ENCODE measurements at regions not wholly inside any gene's neighbourhood (a gene's known extent, or its start where the extent isn't known, plus 50 kb on each side); places are given as distances from the start of the nearest gene placed in this dataset.

DNA sequence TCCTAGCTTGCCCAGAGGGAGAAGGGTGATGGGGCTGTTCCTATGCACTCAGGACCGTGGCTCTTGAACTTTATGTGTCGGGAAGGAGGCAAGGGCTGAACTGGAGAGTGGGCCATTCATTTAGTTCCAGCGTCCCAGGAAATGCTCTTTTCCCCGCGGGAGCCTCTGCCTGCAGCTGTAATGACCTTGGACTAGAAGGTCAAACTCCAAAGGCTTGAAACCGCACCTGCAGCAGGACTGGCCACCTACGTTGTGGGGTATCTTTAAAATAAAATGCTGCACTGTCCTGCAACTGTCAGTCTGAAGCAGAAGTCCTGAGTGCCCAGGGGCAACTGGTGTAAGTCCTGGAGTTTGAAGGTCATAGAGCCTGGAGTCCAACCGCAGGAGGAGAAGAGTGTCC is 61.5 kb upstream of the LSM6 start:
- TF ChIP-seq TAF1 (IDR thresholded peaks at IDR 0.05; ENCODE audit: low read depth, low read length) = no peak
- no peak for TF ChIP-seq POLR2A (IDR thresholded peaks at IDR 0.05; ENCODE audit: low read depth, low read length)
- TF ChIP-seq POLR2AphosphoS5 (IDR thresholded peaks at IDR 0.05; ENCODE audit: low read depth, low read length) = no peak
- no peak for TF ChIP-seq SPI1 (IDR thresholded peaks at IDR 0.05; ENCODE audit: low read depth, low read length)
